ENCODE measurements at regions not wholly inside any gene's neighbourhood (a gene's known extent, or its start where the extent isn't known, plus 50 kb on each side); places are given as distances from the start of the nearest gene placed in this dataset.

DNA sequence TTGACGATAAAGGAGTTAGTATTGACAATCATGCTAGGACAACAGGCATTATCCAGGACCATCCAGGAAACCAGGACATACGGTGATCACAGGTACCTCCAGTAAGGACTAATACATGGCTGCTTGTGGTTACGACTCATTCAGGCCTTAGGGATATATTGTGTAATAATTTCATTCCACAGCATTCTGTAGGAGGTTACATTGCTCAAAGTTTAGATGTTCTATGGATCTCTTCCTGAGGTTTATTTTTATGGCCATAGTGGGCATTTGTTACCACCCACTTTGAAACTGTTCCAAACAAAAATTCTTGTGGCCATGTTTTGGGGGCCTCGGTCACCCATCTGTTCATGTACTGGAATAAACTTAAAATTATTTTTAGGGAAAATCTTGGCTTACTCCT lies 431.6 kb downstream of the METTL4 start:
- TF ChIP-seq, protein P1, sequence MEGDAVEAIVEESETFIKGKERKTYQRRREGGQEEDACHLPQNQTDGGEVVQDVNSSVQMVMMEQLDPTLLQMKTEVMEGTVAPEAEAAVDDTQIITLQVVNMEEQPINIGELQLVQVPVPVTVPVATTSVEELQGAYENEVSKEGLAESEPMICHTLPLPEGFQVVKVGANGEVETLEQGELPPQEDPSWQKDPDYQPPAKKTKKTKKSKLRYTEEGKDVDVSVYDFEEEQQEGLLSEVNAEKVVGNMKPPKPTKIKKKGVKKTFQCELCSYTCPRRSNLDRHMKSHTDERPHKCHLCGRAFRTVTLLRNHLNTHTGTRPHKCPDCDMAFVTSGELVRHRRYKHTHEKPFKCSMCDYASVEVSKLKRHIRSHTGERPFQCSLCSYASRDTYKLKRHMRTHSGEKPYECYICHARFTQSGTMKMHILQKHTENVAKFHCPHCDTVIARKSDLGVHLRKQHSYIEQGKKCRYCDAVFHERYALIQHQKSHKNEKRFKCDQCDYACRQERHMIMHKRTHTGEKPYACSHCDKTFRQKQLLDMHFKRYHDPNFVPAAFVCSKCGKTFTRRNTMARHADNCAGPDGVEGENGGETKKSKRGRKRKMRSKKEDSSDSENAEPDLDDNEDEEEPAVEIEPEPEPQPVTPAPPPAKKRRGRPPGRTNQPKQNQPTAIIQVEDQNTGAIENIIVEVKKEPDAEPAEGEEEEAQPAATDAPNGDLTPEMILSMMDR (IDR thresholded peaks at IDR 0.05; ENCODE audit: insufficient read depth, low read depth, low read length), result no peak
- TF ChIP-seq EZH2 (IDR thresholded peaks at IDR 0.05; ENCODE audit: insufficient read depth, low read length), result no peak

Measured in astrocyte (in vitro differentiated cells and primary cell).